ENCODE measurements at regions not wholly inside any gene's neighbourhood (a gene's known extent, or its start where the extent isn't known, plus 50 kb on each side); places are given as distances from the start of the nearest gene placed in this dataset.

DNA sequence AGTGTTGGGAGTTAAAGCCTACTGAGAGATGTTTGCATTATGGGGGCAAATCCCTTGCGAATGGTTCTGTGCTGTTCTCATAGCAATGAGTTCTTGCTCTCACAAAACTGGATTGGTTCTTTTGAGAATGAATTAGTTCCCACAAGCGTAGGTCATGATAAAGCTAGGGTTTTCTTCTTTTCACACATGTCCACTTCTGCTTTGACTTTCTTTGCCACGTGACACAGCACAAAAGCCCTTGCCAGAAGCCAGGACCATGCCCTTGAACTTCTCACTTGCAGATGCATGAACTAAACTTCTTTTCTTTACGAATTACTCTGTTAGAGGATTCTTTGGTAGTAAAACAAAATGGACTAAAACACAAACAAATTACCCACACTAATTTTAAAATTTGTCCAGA is 922.8 kb downstream of the EPHA7 start:
- no peak for TF ChIP-seq POLR2A (IDR thresholded peaks at IDR 0.05; ENCODE audit: extremely low read depth, insufficient read length)
- TF ChIP-seq, protein P1, sequence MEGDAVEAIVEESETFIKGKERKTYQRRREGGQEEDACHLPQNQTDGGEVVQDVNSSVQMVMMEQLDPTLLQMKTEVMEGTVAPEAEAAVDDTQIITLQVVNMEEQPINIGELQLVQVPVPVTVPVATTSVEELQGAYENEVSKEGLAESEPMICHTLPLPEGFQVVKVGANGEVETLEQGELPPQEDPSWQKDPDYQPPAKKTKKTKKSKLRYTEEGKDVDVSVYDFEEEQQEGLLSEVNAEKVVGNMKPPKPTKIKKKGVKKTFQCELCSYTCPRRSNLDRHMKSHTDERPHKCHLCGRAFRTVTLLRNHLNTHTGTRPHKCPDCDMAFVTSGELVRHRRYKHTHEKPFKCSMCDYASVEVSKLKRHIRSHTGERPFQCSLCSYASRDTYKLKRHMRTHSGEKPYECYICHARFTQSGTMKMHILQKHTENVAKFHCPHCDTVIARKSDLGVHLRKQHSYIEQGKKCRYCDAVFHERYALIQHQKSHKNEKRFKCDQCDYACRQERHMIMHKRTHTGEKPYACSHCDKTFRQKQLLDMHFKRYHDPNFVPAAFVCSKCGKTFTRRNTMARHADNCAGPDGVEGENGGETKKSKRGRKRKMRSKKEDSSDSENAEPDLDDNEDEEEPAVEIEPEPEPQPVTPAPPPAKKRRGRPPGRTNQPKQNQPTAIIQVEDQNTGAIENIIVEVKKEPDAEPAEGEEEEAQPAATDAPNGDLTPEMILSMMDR (IDR thresholded peaks at IDR 0.05; ENCODE audit: low read depth, low read length): no peak
- TF ChIP-seq, protein P2, sequence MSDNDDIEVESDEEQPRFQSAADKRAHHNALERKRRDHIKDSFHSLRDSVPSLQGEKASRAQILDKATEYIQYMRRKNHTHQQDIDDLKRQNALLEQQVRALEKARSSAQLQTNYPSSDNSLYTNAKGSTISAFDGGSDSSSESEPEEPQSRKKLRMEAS (IDR thresholded peaks at IDR 0.05; ENCODE audit: low read depth, low read length): peak; percentile 57
- TF ChIP-seq MYC (IDR thresholded peaks at IDR 0.05; ENCODE audit: low read depth, low read length): no peak
